Type B pancreatic cell (in vitro differentiated cells): ENCODE measurements at regions not wholly inside any gene's neighbourhood (a gene's known extent, or its start where the extent isn't known, plus 50 kb on each side); places are given as distances from the start of the nearest gene placed in this dataset.
A peak's percentile ranks its signal among the peaks of the same experiment; 100 is the strongest.

Experiments used
- DNase-seq: peaks from one replicate; pipeline ENCODE4 v3.0.0; 2021; ENCODE audit warnings: mixed read lengths; ENCODE audit not compliant: unreplicated experiment; ENCODE audit errors: extremely low spot score
- H3K27ac Mint-ChIP-seq: 2 replicates; pipeline ENCODE4 v1.8.0; 2021; ENCODE audit warnings: mild to moderate bottlenecking, mixed read lengths
- H3K27me3 Mint-ChIP-seq: 2 replicates; pipeline ENCODE4 v1.8.0; 2021; ENCODE audit warnings: mixed read lengths
- H3K36me3 Mint-ChIP-seq: 2 replicates; pipeline ENCODE4 v1.8.0; 2021; ENCODE audit warnings: mixed read lengths
- H3K4me1 Mint-ChIP-seq: one replicate; pipeline ENCODE4 v1.8.0; 2021; ENCODE audit warnings: mixed read lengths; ENCODE audit not compliant: unreplicated experiment
- H3K4me3 Mint-ChIP-seq: 2 replicates; pipeline ENCODE4 v1.8.0; 2021; ENCODE audit warnings: mild to moderate bottlenecking, mixed read lengths
- H3K9me3 Mint-ChIP-seq: 2 replicates; pipeline ENCODE4 v1.8.0; 2021; ENCODE audit warnings: mixed read lengths
- CTCF ChIP-seq: fragments of 200-600 bp; sonication (generic); conservative IDR thresholded peaks from 2 replicates; pipeline ENCODE4 v1.5.0; 2021; ENCODE audit warnings: antibody characterized with exemption, mild to moderate bottlenecking

- Mint-ChIP-seq H3K27me3 (peaks cover 34% of the 10 kb centered on the region), H3K36me3 (no peaks in the 10 kb centered on the region), H3K27ac (no peak overlapping the region), H3K4me1 (peaks cover 8% of the 10 kb centered on the region), H3K9me3 (peaks cover 11% of the 10 kb centered on the region), H3K4me3 (no peak overlapping the region)
- no peak for DNase-seq
- no peak for TF ChIP-seq CTCF
Observed at GRCh38 chr4:181645489-181645888, 597.7 kb upstream of the TENM3 start.

DNA sequence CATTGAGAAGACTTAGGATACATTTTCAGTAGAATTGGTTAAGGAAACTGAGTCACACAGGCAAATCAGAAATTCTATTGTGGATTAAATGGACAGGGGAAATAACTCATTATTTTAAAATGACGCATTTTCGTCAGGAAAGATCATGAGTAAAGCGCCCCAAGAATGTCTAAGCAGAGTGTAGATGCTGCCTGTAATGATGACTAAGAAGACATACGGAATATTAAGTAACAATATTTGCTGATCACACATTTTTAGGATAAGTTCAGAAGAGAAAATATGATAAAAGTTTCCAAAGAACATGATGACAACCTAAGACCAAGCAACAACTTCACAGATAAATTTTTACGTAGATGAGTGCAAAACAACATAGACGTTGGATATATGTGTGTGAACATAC, 596.3 kb upstream of the TENM3 start:
- peaks cover 11% of the 10 kb centered on the region for H3K9me3 Mint-ChIP-seq
- H3K4me3 Mint-ChIP-seq: no peak overlapping the region
- TF ChIP-seq CTCF: no peak
- no peak for DNase-seq
- H3K27me3 Mint-ChIP-seq: peaks cover 30% of the 10 kb centered on the region
- no peaks in the 10 kb centered on the region for H3K36me3 Mint-ChIP-seq
- H3K4me1 Mint-ChIP-seq: peaks cover 8% of the 10 kb centered on the region
- no peak overlapping the region for H3K27ac Mint-ChIP-seq

GRCh38 chr4:181647396-181648147, 595.6 kb upstream of the TENM3 start:
- no peaks in the 10 kb centered on the region for H3K36me3 Mint-ChIP-seq
- no peak for TF ChIP-seq CTCF
- no peak for DNase-seq
- H3K9me3 Mint-ChIP-seq: peaks cover 11% of the 10 kb centered on the region
- H3K27ac Mint-ChIP-seq: no peak overlapping the region
- peaks cover 8% of the 10 kb centered on the region for H3K4me1 Mint-ChIP-seq
- H3K27me3 Mint-ChIP-seq: peaks cover 30% of the 10 kb centered on the region
- peak overlapping the region; percentile 23 for H3K4me3 Mint-ChIP-seq

- H3K4me3 Mint-ChIP-seq: no peak overlapping the region
- DNase-seq: no peak
- peaks cover 8% of the 10 kb centered on the region for H3K4me1 Mint-ChIP-seq
Observed at GRCh38 chr4:181650033-181650825, 593.0 kb upstream of the TENM3 start.

GRCh38 chr4:181656748-181657147, 586.5 kb upstream of the TENM3 start:
- no peaks in the 10 kb centered on the region for H3K4me1 Mint-ChIP-seq
- no peak overlapping the region for H3K27ac Mint-ChIP-seq
- TF ChIP-seq CTCF: no peak
- no peaks in the 10 kb centered on the region for H3K36me3 Mint-ChIP-seq
- H3K9me3 Mint-ChIP-seq: peaks cover 4% of the 10 kb centered on the region
- H3K4me3 Mint-ChIP-seq: no peak overlapping the region
- no peak for DNase-seq
- H3K27me3 Mint-ChIP-seq: peaks cover 10% of the 10 kb centered on the region

More at GRCh38 chr4:181650033-181650825, 593.0 kb upstream of the TENM3 start:
- H3K27me3 Mint-ChIP-seq: peaks cover 20% of the 10 kb centered on the region
- TF ChIP-seq CTCF: no peak
- H3K36me3 Mint-ChIP-seq: no peaks in the 10 kb centered on the region
- no peak overlapping the region for H3K27ac Mint-ChIP-seq
- H3K9me3 Mint-ChIP-seq: peaks cover 5% of the 10 kb centered on the region
